Breast epithelium (tissue), 3 donors: ENCODE measurements at regions not wholly inside any gene's neighbourhood (a gene's known extent, or its start where the extent isn't known, plus 50 kb on each side); places are given as distances from the start of the nearest gene placed in this dataset.

Experiments
- POLR2A ChIP-seq: fragments of 450-650 bp; IDR thresholded peaks from one replicate; pipeline ENCODE4 v1.6.1; 2016; ENCODE audit warnings: antibody characterized with exemption, mild to moderate bottlenecking, moderate library complexity
- POLR2AphosphoS5 ChIP-seq, 3 donors: sonication (generic); formaldehyde crosslinking; IDR thresholded peaks; one replicate each; pipeline ENCODE4 v1.6.1; 2017; ENCODE audit warnings: antibody characterized with exemption in 3 of 3
- TF ChIP-seq, protein P1 (sequence below), 3 donors: fragments of 450-650 bp; IDR thresholded peaks; one replicate each; pipeline ENCODE4 v1.5.1; 2016 to 2017; ENCODE audit warnings: antibody characterized with exemption in 3 of 3, mild to moderate bottlenecking in 3 of 3, moderate library complexity in 3 of 3

DNA sequence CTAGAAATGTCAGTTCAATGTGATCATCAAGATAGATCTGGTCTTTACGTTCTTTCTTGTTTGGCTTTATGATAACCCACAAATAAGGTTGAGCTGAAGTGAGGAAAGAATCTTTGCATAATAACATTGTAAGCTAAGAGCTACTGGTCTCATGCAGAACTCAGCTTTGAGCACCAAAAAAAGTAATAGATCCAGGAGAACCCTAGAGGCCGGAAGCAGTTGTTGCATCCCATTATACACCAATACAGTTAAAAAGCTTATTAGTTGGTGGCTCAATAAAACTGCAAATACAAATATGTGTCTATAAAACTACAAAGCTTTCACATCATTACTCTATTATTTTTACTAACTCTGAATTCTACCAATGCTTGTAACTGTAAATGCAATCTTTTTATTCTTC, 85.5 kb upstream of the NUDT12 start:
- TF ChIP-seq, protein P1, sequence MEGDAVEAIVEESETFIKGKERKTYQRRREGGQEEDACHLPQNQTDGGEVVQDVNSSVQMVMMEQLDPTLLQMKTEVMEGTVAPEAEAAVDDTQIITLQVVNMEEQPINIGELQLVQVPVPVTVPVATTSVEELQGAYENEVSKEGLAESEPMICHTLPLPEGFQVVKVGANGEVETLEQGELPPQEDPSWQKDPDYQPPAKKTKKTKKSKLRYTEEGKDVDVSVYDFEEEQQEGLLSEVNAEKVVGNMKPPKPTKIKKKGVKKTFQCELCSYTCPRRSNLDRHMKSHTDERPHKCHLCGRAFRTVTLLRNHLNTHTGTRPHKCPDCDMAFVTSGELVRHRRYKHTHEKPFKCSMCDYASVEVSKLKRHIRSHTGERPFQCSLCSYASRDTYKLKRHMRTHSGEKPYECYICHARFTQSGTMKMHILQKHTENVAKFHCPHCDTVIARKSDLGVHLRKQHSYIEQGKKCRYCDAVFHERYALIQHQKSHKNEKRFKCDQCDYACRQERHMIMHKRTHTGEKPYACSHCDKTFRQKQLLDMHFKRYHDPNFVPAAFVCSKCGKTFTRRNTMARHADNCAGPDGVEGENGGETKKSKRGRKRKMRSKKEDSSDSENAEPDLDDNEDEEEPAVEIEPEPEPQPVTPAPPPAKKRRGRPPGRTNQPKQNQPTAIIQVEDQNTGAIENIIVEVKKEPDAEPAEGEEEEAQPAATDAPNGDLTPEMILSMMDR (IDR thresholded peaks at IDR 0.05) = no peak
- TF ChIP-seq POLR2A = no peak
- no peak for TF ChIP-seq POLR2AphosphoS5 (IDR thresholded peaks at IDR 0.05)
